ENCODE measurements at regions not wholly inside any gene's neighbourhood (a gene's known extent, or its start where the extent isn't known, plus 50 kb on each side); places are given as distances from the start of the nearest gene placed in this dataset.

DNA sequence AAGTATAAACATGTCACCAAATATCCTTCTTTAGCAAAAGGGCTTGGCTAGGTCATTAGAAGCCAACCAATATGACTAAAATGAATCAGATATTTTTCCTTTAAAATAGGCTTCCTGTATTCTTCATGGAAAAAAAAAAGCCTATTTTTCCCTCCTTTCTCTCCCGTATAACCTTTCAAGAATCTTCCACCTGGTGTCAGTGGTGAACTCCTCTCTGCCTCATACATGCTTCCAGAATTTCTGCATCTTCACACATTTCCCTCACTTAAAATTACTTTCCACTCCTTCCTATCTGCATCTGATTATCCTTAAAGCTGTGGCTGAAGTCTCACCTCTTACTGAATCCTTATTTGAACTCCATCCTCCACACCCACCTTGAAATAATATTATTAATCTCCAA, 116.9 kb upstream of the FANCL start:
- DNase-seq, result no peak
- H3K27me3 ChIP-seq, result no peaks in the 10 kb centered on the region
- H3K9me3 ChIP-seq, result no peaks in the 10 kb centered on the region
- H3K36me3 ChIP-seq, result no peaks in the 10 kb centered on the region
- no peaks in the 10 kb centered on the region for H3K4me1 ChIP-seq
- no peak overlapping the region for H3K27ac ChIP-seq
- intact Hi-C loops (cut with DNase I; ENCODE audit: low total_unique reads), result no loop called here
- TF ChIP-seq, protein P1, sequence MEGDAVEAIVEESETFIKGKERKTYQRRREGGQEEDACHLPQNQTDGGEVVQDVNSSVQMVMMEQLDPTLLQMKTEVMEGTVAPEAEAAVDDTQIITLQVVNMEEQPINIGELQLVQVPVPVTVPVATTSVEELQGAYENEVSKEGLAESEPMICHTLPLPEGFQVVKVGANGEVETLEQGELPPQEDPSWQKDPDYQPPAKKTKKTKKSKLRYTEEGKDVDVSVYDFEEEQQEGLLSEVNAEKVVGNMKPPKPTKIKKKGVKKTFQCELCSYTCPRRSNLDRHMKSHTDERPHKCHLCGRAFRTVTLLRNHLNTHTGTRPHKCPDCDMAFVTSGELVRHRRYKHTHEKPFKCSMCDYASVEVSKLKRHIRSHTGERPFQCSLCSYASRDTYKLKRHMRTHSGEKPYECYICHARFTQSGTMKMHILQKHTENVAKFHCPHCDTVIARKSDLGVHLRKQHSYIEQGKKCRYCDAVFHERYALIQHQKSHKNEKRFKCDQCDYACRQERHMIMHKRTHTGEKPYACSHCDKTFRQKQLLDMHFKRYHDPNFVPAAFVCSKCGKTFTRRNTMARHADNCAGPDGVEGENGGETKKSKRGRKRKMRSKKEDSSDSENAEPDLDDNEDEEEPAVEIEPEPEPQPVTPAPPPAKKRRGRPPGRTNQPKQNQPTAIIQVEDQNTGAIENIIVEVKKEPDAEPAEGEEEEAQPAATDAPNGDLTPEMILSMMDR (IDR thresholded peaks at IDR 0.05), result no peak
- no peak for TF ChIP-seq POLR2A (IDR thresholded peaks at IDR 0.05)
- no peak overlapping the region for H3K4me3 ChIP-seq

DNA sequence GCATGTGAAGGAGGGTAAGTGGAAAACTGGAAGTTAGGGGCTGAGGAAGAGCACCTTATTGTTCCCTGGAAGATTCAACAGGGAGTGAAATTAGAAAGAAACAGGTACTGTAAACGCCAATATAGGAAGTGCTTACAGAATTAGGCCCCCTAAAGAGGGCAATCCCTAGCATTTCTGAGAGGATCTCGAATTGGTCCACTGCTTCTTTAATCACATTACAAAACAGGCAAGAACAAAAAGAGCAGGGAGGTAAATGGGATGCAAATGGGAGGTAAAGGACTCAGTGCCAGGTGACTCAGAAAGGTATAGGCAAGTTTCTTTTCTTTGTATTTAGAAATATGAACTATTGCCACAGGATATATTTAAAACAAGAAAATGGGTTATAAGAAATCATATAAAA, 116.4 kb upstream of the FANCL start:
- Histone ChIP-seq H3K36me3 (no peaks in the 10 kb centered on the region), H3K9me3 (no peaks in the 10 kb centered on the region), H3K27me3 (no peaks in the 10 kb centered on the region), H3K27ac (no peak overlapping the region), H3K4me3 (no peak overlapping the region), H3K4me1 (no peaks in the 10 kb centered on the region)
- TF ChIP-seq POLR2A (IDR thresholded peaks at IDR 0.05), result no peak
- TF ChIP-seq, protein P1 (IDR thresholded peaks at IDR 0.05), result no peak
- DNase-seq, result no peak
- intact Hi-C loops (cut with DNase I; ENCODE audit: low total_unique reads), result no loop called here

DNA sequence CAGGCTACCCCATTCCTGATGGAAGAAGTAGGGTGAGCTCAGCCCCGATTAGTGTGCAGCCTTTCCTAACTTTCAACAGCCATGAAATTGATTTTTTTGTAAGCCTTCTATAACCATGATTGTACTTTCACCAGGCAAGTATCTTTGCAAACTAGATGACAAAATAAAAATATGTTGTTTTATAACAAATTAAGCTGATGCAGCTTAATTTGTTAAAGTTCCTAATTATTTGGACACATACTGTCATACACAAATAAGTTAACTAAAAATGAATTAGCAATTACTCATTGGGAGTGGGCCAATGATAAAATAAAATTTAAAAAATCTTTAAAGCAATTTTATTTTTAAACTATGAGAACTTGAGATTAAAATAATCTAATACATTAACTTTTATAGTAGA, 113.1 kb upstream of the FANCL start:
- Histone ChIP-seq H3K36me3 (no peaks in the 10 kb centered on the region), H3K27ac (no peak overlapping the region), H3K4me1 (no peaks in the 10 kb centered on the region), H3K27me3 (no peaks in the 10 kb centered on the region), H3K9me3 (no peaks in the 10 kb centered on the region), H3K4me3 (no peak overlapping the region)
- TF ChIP-seq, protein P1 (IDR thresholded peaks at IDR 0.05), result no peak
- no peak for TF ChIP-seq POLR2A (IDR thresholded peaks at IDR 0.05)
- intact Hi-C loops (cut with DNase I; ENCODE audit: low total_unique reads), result no loop called here
- DNase-seq, result no peak

DNA sequence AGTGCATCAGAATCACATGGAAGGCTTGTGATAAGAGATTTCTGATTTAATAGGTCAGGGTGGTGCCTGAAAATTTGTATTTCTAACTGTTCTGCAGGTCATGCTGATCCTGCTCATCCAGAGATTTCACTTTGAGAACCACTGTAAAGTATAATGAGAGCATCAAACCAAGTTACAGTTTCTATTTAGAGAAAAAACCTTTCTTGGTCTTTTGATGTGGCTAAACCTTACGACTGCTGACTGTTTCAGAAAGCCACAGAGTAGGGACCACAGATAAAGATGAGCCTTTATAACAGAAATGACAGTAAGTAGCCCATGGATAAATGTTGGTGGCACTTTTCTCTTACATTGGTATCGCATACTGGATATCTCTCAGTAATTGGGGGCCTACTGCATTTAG, 109.4 kb upstream of the FANCL start:
- Histone ChIP-seq H3K36me3 (no peaks in the 10 kb centered on the region), H3K9me3 (no peaks in the 10 kb centered on the region), H3K4me3 (no peak overlapping the region), H3K27me3 (no peaks in the 10 kb centered on the region), H3K4me1 (no peaks in the 10 kb centered on the region), H3K27ac (no peak overlapping the region)
- intact Hi-C loops (cut with DNase I; ENCODE audit: low total_unique reads), result no loop called here
- no peak for DNase-seq
- TF ChIP-seq POLR2A (IDR thresholded peaks at IDR 0.05), result no peak
- TF ChIP-seq, protein P1 (IDR thresholded peaks at IDR 0.05), result no peak

DNA sequence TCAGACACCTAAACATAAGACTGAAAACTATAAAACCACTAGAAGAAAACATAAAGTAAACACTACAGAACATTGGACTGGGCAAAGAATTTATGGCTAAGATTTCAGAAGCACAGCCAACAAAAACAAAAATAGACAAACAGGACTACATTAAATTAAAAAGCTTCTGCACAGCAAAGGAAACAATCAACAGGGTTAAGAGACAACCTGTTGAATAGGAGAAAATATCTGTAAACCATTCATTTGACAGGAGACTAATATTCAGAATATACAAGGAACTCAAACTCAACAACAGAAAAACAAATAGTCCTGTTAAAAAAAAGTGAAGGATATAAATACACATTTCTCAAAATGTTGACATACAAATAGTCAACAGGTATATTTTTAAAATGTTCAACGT, 106.7 kb upstream of the FANCL start:
- Histone ChIP-seq H3K9me3 (no peaks in the 10 kb centered on the region), H3K36me3 (no peaks in the 10 kb centered on the region), H3K27ac (no peak overlapping the region), H3K4me1 (no peaks in the 10 kb centered on the region), H3K27me3 (no peaks in the 10 kb centered on the region), H3K4me3 (no peak overlapping the region)
- no peak for DNase-seq
- intact Hi-C loops (cut with DNase I; ENCODE audit: low total_unique reads), result no loop called here
- TF ChIP-seq, protein P1 (IDR thresholded peaks at IDR 0.05), result no peak
- TF ChIP-seq POLR2A (IDR thresholded peaks at IDR 0.05), result no peak
